ENCODE measurements at regions not wholly inside any gene's neighbourhood (a gene's known extent, or its start where the extent isn't known, plus 50 kb on each side); places are given as distances from the start of the nearest gene placed in this dataset.

DNA sequence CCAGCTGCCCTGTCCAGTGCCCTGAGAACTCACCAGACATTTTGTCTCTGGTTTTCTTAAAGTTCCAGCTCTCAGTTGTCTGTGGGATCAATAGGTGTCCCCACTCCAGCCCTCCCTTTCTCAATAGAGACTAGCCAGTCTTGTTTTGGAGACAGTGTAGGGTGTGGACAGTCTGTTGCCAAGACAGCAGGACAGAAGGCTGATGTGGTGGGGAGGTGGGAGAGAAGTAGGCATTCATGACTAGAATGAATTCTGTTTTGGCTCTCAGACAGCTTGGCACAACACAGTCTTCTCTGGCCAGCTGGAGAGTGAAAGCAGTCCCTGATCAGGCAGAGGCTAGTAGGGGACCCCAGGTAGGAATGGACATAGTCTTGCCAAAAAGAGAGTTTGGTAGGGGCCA lies 467.0 kb upstream of the PODXL start:
- Histone ChIP-seq H3K36me3 (ENCODE audit: insufficient read depth) (no peaks in the 10 kb centered on the region), H2AFZ (ENCODE audit: low read depth) (no peak overlapping the region), H3K4me3 (IDR thresholded peaks at IDR 0.05; ENCODE audit: insufficient read depth, low read depth, low read length) (no peak overlapping the region), H3K79me2 (ENCODE audit: insufficient read depth, low read depth) (no peaks in the 10 kb centered on the region), H3K9ac (no peak overlapping the region), H4K20me1 (ENCODE audit: insufficient read depth) (no peaks in the 10 kb centered on the region), H3K4me2 (no peak overlapping the region), H3K27ac (no peak overlapping the region), H3K27me3 (ENCODE audit: insufficient read depth, low read depth) (no peaks in the 10 kb centered on the region), H3K4me1 (ENCODE audit: low read depth, poor library complexity, severe bottlenecking) (no peaks in the 10 kb centered on the region)
- TF ChIP-seq, protein P1, sequence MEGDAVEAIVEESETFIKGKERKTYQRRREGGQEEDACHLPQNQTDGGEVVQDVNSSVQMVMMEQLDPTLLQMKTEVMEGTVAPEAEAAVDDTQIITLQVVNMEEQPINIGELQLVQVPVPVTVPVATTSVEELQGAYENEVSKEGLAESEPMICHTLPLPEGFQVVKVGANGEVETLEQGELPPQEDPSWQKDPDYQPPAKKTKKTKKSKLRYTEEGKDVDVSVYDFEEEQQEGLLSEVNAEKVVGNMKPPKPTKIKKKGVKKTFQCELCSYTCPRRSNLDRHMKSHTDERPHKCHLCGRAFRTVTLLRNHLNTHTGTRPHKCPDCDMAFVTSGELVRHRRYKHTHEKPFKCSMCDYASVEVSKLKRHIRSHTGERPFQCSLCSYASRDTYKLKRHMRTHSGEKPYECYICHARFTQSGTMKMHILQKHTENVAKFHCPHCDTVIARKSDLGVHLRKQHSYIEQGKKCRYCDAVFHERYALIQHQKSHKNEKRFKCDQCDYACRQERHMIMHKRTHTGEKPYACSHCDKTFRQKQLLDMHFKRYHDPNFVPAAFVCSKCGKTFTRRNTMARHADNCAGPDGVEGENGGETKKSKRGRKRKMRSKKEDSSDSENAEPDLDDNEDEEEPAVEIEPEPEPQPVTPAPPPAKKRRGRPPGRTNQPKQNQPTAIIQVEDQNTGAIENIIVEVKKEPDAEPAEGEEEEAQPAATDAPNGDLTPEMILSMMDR (conservative IDR thresholded peaks at IDR 0.05; ENCODE audit: low read depth, low read length) = no peak

DNA sequence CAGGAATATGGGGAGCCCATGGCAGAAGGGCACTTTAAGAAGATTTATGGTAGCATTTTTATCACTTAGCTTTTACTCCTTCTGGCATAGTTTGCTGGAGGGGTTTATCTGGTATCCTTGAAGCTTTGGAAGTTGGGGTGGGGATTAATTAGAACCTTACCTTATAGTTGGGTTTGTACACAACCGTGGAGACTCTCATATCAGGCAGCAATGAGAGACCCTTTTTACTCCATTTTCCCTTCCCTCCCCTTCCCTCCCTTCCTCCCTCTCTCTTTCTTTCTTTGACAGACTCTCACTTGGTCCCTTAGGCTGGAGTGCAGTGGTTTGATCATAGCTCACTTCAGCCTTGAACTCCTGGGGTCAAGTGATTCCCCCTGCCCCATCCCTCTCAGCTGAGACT lies 465.8 kb upstream of the PODXL start:
- no peaks in the 10 kb centered on the region for H3K4me1 ChIP-seq (ENCODE audit: low read depth, poor library complexity, severe bottlenecking)

GRCh38 chr7:132019703-132020102 lies 463.3 kb upstream of the PODXL start:
- no peaks in the 10 kb centered on the region for H3K36me3 ChIP-seq (ENCODE audit: insufficient read depth)
- no peak overlapping the region for H2AFZ ChIP-seq (ENCODE audit: low read depth)
- H3K4me3 ChIP-seq (IDR thresholded peaks at IDR 0.05; ENCODE audit: insufficient read depth, low read depth, low read length) = no peak overlapping the region
- H3K27ac ChIP-seq = no peak overlapping the region
- no peaks in the 10 kb centered on the region for H3K27me3 ChIP-seq (ENCODE audit: insufficient read depth, low read depth)
- no peaks in the 10 kb centered on the region for H3K4me1 ChIP-seq (ENCODE audit: low read depth, poor library complexity, severe bottlenecking)
- H3K79me2 ChIP-seq (ENCODE audit: insufficient read depth, low read depth) = no peaks in the 10 kb centered on the region
- TF ChIP-seq, protein P1 (conservative IDR thresholded peaks at IDR 0.05; ENCODE audit: low read depth, low read length) = no peak
- H3K9ac ChIP-seq = no peak overlapping the region
- H3K4me2 ChIP-seq = no peak overlapping the region
- H4K20me1 ChIP-seq (ENCODE audit: insufficient read depth) = no peaks in the 10 kb centered on the region

More for the DNA sequence above, 465.8 kb upstream of the PODXL start:
- Histone ChIP-seq H3K4me2 (no peak overlapping the region), H3K36me3 (ENCODE audit: insufficient read depth) (no peaks in the 10 kb centered on the region), H2AFZ (ENCODE audit: low read depth) (no peak overlapping the region), H3K79me2 (ENCODE audit: insufficient read depth, low read depth) (no peaks in the 10 kb centered on the region), H3K27me3 (ENCODE audit: insufficient read depth, low read depth) (no peaks in the 10 kb centered on the region), H3K4me3 (IDR thresholded peaks at IDR 0.05; ENCODE audit: insufficient read depth, low read depth, low read length) (no peak overlapping the region), H4K20me1 (ENCODE audit: insufficient read depth) (no peaks in the 10 kb centered on the region), H3K27ac (no peak overlapping the region), H3K9ac (no peak overlapping the region)
- TF ChIP-seq, protein P1 (conservative IDR thresholded peaks at IDR 0.05; ENCODE audit: low read depth, low read length) = no peak

DNA sequence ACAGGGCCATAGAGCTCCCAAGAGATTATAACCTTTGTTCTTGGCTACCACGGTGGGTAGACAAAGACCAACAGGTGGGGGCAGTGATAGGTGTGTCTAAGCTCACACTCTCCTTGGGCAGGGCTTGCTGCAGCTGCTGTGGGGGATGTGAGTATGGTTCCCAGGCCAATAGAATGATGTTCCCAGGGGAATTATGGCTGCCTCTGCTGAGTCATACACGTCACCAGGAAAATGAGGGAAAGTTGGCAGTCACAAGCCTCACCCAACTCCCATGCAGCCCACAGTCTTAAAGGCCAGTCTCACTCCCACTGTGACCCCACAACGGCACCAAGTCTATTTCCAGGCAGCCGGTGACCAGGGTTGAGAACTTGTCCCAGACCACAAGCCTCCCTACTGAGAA lies 453.4 kb upstream of the PODXL start:
- TF ChIP-seq, protein P1 (conservative IDR thresholded peaks at IDR 0.05; ENCODE audit: low read depth, low read length) = no peak
- H3K27me3 ChIP-seq (ENCODE audit: insufficient read depth, low read depth) = no peaks in the 10 kb centered on the region
- H3K9ac ChIP-seq = no peak overlapping the region
- H3K4me3 ChIP-seq (IDR thresholded peaks at IDR 0.05; ENCODE audit: insufficient read depth, low read depth, low read length) = no peak overlapping the region
- no peak overlapping the region for H3K4me2 ChIP-seq
- no peak overlapping the region for H3K27ac ChIP-seq
- no peak overlapping the region for H2AFZ ChIP-seq (ENCODE audit: low read depth)
- no peaks in the 10 kb centered on the region for H3K79me2 ChIP-seq (ENCODE audit: insufficient read depth, low read depth)
- no peaks in the 10 kb centered on the region for H3K4me1 ChIP-seq (ENCODE audit: low read depth, poor library complexity, severe bottlenecking)
- H3K36me3 ChIP-seq (ENCODE audit: insufficient read depth) = no peaks in the 10 kb centered on the region
- no peaks in the 10 kb centered on the region for H4K20me1 ChIP-seq (ENCODE audit: insufficient read depth)
